Brain microvascular endothelial cell (primary cell): ENCODE measurements at regions not wholly inside any gene's neighbourhood (a gene's known extent, or its start where the extent isn't known, plus 50 kb on each side); places are given as distances from the start of the nearest gene placed in this dataset.

Experiments
- DNase-seq: peaks from one replicate; pipeline ENCODE4 v3.0.0-alpha.2; 2020
- H3K27ac ChIP-seq: fragments of 250-450 bp; sonication (Bioruptor Pico); 2 replicates; pipeline ENCODE4 v1.5.1; 2020; ENCODE audit warnings: mild to moderate bottlenecking, moderate library complexity
- H3K27me3 ChIP-seq: fragments of 250-450 bp; sonication (Bioruptor Pico); replicated peaks from 2 replicates; pipeline ENCODE4 v1.5.1; 2020; ENCODE audit warnings: mild to moderate bottlenecking
- H3K36me3 ChIP-seq: fragments of 250-450 bp; sonication (Bioruptor Pico); replicated peaks from 2 replicates; pipeline ENCODE4 v1.5.1; 2020; ENCODE audit warnings: mild to moderate bottlenecking
- H3K4me3 ChIP-seq: 2 replicates; pipeline ENCODE4 v1.5.1; 2011; ENCODE audit warnings: low read depth, mild to moderate bottlenecking, control low read depth, low read length, moderate library complexity
- in situ Hi-C: cut with HindIII; loops from 2 replicates; pipeline ENCODE4 v1.10.0; 2017; ENCODE audit warnings: low sequenced_read_pairs, low pct_ligation_motif_present
- TF ChIP-seq, protein P1 (sequence below): IDR thresholded peaks from 2 replicates; pipeline ENCODE4 v1.5.1; 2011; ENCODE audit warnings: low read depth, mild to moderate bottlenecking, moderate library complexity, low read length, control low read depth, inconsistent platforms; ENCODE audit errors: missing control alignments

DNA sequence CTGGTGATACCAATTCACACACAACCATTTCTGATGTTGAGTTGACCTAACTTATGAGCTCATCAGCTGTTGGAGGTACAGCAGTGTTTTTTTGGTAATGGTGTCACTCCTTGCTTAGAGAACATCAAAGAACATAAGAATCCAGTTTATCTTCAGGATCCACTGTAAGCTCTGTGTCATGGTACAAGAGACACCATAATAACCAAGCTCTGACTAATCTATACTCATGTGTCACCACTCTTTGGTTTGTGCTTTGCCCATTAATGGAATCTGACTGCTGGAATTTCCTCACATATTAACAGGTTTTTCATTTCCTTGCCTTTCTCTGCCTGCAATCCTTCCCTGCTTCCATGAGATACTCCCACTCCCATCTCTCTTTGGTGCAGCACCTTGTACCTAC, 735.1 kb upstream of the LCORL start:
- no peak overlapping the region for H3K27ac ChIP-seq
- no peaks in the 10 kb centered on the region for H3K36me3 ChIP-seq
- DNase-seq: no peak
- TF ChIP-seq, protein P1, sequence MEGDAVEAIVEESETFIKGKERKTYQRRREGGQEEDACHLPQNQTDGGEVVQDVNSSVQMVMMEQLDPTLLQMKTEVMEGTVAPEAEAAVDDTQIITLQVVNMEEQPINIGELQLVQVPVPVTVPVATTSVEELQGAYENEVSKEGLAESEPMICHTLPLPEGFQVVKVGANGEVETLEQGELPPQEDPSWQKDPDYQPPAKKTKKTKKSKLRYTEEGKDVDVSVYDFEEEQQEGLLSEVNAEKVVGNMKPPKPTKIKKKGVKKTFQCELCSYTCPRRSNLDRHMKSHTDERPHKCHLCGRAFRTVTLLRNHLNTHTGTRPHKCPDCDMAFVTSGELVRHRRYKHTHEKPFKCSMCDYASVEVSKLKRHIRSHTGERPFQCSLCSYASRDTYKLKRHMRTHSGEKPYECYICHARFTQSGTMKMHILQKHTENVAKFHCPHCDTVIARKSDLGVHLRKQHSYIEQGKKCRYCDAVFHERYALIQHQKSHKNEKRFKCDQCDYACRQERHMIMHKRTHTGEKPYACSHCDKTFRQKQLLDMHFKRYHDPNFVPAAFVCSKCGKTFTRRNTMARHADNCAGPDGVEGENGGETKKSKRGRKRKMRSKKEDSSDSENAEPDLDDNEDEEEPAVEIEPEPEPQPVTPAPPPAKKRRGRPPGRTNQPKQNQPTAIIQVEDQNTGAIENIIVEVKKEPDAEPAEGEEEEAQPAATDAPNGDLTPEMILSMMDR: no peak
- no peaks in the 10 kb centered on the region for H3K27me3 ChIP-seq
- in situ Hi-C loops: no loop called here
- no peak overlapping the region for H3K4me3 ChIP-seq

DNA sequence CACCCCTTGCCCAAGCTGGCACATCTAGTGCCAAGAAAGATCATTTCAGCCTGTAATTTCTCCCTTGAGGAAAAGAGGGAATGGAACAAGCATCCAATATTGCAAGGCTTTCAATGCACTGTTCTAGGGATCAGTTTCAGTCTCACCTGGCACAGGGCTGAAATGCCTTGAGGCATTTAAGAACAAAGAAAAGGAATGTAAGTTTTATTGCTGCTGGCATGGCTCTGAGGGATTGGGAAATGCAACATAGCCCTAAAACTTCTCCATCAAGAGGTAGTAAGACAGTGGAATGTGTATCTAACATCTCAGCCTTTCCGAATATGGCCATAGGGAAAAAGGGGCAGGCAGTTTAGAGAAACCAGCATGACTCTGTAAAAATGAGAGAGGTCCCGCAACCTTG, 732.6 kb upstream of the LCORL start:
- no peak for DNase-seq
- no peak overlapping the region for H3K27ac ChIP-seq
- in situ Hi-C loops: no loop called here
- H3K4me3 ChIP-seq: no peak overlapping the region
- H3K36me3 ChIP-seq: no peaks in the 10 kb centered on the region
- H3K27me3 ChIP-seq: no peaks in the 10 kb centered on the region
- TF ChIP-seq, protein P1: no peak

DNA sequence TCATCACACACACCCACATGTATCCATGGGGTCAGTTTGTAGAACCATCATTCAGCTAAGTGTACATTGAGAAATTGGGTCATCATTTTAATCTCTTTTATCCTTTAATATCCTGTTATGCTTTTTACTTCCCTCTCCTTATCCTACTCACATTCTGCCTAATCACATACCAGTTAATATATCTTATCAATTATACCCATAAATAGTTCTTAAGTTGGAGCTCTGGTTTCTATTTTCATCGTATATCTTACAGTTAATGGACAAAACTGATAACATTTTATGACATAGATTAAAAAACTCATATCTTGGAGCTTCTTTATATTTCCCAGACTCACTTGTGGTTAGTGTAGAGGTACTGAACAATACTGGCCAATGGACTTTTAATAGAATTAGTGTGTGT, 729.5 kb upstream of the LCORL start:
- H3K27me3 ChIP-seq: no peaks in the 10 kb centered on the region
- H3K27ac ChIP-seq: no peak overlapping the region
- no peak for DNase-seq
- no peak overlapping the region for H3K4me3 ChIP-seq
- TF ChIP-seq, protein P1: no peak
- no peaks in the 10 kb centered on the region for H3K36me3 ChIP-seq
- in situ Hi-C loops: no loop called here

DNA sequence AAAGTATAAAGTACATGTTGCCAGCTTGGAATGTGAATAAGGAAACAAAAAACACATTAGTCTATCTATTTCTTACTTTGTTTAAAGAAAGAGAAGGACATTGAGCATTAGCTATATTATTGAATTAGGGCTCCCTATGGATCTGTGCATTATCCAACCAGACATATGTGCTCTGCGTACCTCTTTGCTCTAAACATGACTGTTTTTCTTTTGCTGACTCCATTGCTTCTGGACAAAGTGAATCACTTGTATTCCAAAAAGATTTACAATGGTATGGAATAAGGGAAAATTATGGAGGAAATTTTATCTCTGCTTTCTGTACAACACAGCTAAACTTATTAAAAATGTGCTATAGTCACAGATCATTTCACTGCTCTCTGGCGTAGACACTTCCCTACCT, 727.8 kb upstream of the LCORL start:
- H3K27ac ChIP-seq: no peak overlapping the region
- in situ Hi-C loops: no loop called here
- H3K4me3 ChIP-seq: no peak overlapping the region
- DNase-seq: no peak
- no peaks in the 10 kb centered on the region for H3K27me3 ChIP-seq
- no peaks in the 10 kb centered on the region for H3K36me3 ChIP-seq
- TF ChIP-seq, protein P1: no peak

DNA sequence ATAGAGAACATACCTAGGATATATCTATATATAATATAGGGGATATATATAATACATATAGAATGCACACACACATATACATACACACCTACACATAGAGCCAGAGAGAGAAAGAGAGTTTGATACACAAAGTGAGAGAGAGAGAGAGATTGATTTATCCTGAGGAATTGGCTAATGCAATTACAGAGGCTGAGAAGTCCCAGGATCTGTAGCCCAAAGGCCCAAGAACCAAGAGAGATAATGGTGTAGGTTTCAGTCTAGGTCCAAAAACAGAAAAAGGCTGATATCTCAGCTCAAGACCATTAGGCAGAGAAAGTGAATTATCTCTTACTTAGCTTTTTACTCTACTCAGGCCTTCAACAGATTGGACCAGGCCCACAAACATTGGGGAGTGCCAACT, 715.0 kb upstream of the LCORL start:
- no peak overlapping the region for H3K27ac ChIP-seq
- no peak for DNase-seq
- in situ Hi-C loops: no loop called here
- TF ChIP-seq, protein P1: no peak
- H3K36me3 ChIP-seq: no peaks in the 10 kb centered on the region
- H3K4me3 ChIP-seq: no peak overlapping the region
- H3K27me3 ChIP-seq: no peaks in the 10 kb centered on the region

DNA sequence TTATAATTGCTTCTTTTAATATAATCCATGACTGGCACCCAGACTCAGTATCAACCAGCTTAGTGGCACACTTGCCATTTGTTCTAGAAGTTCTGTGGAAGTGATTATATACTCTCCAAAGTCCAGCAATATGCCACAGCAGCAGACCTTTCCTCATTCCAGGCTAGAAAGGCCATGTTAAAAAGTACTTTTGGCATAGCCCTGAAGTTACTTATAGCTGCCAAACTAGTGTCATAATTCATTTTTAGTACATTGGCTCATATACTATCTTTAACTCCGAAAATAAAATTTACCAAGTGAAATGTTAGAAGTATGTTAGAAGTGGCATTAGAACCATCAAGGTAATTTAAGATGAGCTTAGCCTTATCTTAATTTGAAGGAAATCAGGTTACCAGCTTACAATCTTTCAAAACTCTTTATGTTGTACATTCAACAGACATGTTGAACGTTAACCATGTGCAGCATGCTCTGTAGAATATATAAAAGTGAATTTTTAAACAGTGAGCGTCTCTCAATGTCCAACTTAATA, 714.2 kb upstream of the LCORL start:
- no peaks in the 10 kb centered on the region for H3K27me3 ChIP-seq
- H3K4me3 ChIP-seq: no peak overlapping the region
- no peak overlapping the region for H3K27ac ChIP-seq
- TF ChIP-seq, protein P1: no peak
- in situ Hi-C loops: no loop called here
- no peak for DNase-seq
- no peaks in the 10 kb centered on the region for H3K36me3 ChIP-seq
